Activated gamma-delta T cell treated with Interleukin-2 at 50 U/mL for 16 hours (primary cell): ENCODE measurements at regions not wholly inside any gene's neighbourhood (a gene's known extent, or its start where the extent isn't known, plus 50 kb on each side); places are given as distances from the start of the nearest gene placed in this dataset.
"Not testable (repeated sequence)": the region's sequence is repeated elsewhere in the genome, so short reads cannot be mapped to it uniquely, and the experiment has no call there.

Experiments
- DNase-seq: peaks from one replicate; pipeline ENCODE4 v3.0.0-alpha.2; 2020

DNA sequence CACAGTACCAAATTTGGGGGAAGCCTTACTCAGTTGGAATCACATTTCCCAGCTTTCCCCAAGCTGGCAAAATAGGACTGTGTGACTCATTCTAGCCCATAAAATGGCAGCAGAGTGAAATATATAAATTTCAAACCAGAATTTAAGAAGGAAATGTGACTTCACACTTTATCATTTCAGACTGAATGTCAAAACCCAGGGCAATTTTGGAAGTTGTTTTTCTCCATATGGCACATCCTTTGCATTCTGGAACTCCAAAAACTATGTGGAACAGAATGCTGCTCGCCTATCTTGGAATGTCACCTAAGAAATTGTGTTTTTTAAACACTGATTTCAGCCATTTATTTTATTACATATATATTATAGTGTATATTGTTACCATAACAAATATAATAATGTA is 424.7 kb upstream of the ST8SIA4 start:
- DNase-seq = no peak

DNA sequence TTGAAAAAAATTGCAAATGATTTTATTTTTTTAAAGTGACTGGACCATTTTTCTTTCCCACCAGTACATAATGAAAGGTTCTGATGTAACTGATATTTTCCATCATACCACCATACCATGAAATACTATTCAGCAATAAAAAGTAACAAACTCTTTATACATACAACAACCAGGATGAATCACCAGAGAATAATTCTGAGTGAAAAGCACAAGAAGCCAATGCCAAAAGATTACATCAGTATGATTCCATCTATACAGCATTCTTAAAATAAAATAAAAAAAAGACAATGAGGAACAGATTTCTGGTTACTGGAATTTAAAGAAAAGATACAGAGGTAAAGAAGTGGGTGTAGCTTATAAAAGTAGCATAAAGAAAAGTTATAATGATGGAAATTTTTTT is 423.7 kb upstream of the ST8SIA4 start:
- no peak for DNase-seq

DNA sequence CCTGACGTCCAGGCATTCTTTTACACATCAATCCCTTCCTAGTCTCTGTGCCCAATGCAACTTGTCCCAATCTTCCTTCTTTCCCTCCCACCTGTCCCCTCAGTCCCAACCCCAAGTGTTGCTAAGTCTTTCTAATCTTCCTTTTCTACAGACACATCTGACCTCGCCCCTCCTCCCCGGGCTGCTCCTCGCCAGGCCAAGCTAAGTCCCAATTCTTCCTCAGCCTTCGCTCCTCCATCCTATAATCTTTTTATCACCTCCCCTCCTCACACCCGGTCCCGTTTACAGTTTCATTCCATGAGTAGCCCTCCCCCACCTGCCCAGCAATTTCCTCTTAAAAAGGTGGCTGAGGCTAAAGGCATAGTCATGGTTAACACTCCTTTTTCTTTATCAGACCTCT is 413.3 kb upstream of the ST8SIA4 start:
- not testable (repeated sequence) for DNase-seq

- DNase-seq = no peak
Observed at GRCh38 chr5:101306391-101307137, 403.5 kb upstream of the ST8SIA4 start.

GRCh38 chr5:101296477-101296876 is 393.4 kb upstream of the ST8SIA4 start:
- no peak for DNase-seq

GRCh38 chr5:101292199-101292598 is 389.1 kb upstream of the ST8SIA4 start:
- DNase-seq = no peak

DNA sequence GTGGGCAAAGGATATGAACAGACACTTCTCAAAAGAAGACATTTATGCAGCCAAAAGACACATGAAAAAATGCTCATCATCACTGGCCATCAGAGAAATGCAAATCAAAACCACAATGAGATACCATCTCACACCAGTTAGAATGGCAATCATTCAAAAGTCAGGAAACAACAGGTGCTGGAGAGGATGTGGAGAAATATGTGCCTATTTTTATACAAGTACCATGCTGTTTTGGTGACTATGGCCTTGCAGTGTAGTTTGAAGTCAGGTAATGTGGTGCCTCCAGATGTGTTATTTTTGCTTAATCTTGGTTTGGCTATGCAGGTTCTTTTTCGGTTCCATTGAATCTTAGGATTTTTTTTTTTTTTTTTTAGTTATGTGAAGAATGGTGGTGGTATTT is 387.7 kb upstream of the ST8SIA4 start:
- not testable (repeated sequence) for DNase-seq

DNA sequence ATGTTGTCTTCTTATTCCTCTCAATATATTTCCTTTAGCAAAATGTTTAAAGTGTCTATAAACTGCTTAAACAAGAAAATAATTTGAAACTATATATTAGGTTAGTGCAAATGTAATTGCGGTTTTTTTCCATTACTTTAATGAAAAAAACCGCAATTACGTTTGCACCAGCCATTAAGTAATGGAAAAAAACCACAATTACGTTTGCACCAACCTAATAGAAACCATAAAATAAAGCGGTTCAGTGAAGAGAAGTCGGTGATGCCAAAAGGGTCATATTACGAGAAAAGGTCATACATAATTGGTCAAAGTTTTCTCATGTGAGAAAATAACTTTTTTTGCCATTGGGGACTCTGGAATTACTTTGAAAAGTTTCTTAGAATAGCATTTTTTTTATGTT is 385.6 kb upstream of the ST8SIA4 start:
- no peak for DNase-seq

GRCh38 chr5:101284736-101285375 is 381.8 kb upstream of the ST8SIA4 start:
- no peak for DNase-seq

GRCh38 chr5:101283938-101284337 is 380.9 kb upstream of the ST8SIA4 start:
- DNase-seq = not testable (repeated sequence)

GRCh38 chr5:101278917-101279316 is 375.8 kb upstream of the ST8SIA4 start:
- no peak for DNase-seq

GRCh38 chr5:101278011-101278687 is 375.1 kb upstream of the ST8SIA4 start:
- DNase-seq = no peak

GRCh38 chr5:101271945-101272344 is 368.9 kb upstream of the ST8SIA4 start:
- DNase-seq = no peak

DNA sequence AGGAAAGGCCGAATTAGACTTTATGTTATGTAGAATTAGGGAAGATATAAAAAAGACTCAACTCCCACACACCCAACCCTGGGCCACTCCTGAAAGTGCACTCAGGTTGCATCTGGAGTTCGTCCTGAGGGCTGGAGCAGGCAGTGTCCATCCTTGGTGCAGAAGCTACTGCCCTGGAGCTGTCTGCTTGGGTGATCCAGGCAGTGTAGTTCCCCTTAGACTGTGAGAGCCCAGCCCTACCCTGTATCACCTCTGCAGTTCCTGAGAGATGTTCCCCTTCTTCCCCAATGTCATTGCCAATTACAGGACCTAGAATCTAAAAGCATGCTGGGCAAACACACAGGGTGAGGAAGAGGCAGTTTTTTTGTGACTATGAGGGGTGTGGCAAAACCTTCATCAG is 368.3 kb upstream of the ST8SIA4 start:
- no peak for DNase-seq

- no peak for DNase-seq
Observed at GRCh38 chr5:101260857-101261256, 357.8 kb upstream of the ST8SIA4 start.

- DNase-seq = no peak
Observed at GRCh38 chr5:101253096-101253495, 350.0 kb upstream of the ST8SIA4 start.

DNA sequence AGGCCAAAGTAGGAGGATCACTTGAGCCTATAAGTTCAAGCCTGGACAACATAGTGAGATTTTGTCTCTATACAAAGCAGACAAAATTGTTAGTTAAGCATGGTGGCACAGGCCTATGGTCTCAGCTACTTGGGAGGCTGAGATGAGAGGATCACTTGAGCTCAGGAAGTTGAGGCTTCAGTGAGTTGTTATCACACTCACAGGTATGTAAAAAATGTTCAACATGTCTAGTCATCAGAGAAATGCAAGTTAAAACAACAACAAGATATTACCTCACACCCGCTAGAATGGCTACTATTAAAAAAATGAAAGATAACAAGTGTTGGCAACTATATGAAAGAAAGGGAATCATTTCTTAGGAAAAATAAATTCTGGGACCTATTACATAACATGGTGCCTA is 341.5 kb upstream of the ST8SIA4 start:
- no peak for DNase-seq

DNA sequence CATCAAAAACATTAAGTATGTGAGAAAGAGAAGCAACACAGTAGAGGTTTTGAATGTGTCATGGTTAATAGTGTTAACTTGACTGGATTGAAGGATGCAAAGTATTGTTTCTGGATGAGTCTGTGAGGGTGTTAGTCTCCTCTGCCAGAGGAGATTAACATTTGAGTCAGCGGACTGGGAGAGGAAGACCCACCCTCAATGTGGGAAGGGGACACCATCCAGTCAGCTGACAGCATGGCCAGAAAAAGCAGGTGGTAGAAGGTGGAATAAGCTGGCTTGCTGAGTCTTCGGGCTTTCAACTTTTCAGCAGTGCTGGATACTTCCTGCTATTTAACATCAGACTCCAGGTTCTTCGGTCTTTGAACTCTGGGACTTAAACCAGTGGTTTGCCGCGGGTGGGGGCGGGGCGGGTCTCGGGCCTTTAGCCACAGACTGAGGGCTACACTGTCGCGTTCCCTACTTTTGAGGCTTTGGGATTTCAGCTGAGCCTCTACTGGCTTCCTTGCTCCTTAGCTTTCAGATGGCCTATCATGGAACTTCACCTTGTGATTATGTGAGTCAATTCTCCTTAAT is 309.9 kb upstream of the ST8SIA4 start:
- DNase-seq = no peak

GRCh38 chr5:101206534-101206933 is 303.5 kb upstream of the ST8SIA4 start:
- DNase-seq = no peak

DNA sequence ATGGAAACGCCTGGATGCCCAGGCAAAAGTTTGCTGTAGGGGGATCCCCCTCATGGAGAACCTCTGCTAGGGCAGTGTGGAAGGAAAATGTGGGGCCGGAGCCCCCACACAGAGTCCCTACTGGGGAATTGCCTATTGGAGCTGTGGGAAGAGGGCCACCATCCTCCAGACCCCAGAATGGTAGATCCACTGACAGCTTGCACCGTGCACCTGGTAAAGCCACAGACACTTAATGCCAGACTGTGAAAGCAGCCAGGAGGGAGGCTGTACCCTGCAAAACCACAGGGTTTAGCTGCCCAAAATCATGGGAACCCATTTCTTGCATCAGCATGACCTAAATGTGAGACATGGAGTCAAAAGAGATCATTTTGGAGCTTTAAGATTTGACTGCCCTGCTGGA is 302.0 kb upstream of the ST8SIA4 start:
- not testable (repeated sequence) for DNase-seq

- DNase-seq = not testable (repeated sequence)
Observed at GRCh38 chr5:101180365-101180764, 277.3 kb upstream of the ST8SIA4 start.

- DNase-seq = no peak
Observed at GRCh38 chr5:101176605-101177004, 273.5 kb upstream of the ST8SIA4 start.

DNA sequence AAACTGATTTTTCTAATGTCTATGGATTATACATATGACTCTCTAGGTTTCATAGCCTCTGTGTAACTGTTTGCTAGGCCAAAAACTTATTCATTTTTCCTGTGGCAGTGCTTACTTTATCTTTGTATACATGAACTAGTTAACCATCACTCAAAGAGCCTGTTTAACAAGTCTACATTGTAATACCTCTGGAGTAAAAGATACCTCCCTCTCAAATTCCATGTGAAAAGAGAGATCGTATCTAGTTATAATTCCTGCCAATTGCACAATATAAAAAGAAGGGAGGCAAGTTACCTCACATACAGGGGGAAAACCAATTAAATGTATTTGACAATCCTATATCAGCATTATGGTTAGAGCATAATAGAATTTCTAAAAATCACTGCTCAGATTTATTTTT is 271.9 kb upstream of the ST8SIA4 start:
- no peak for DNase-seq

- DNase-seq = no peak
Observed at GRCh38 chr5:101163088-101163487, 260.0 kb upstream of the ST8SIA4 start.
